Subcutaneous abdominal adipose tissue (tissue), 5 donors: ENCODE measurements at regions not wholly inside any gene's neighbourhood (a gene's known extent, or its start where the extent isn't known, plus 50 kb on each side); places are given as distances from the start of the nearest gene placed in this dataset.

Source experiments
- H3K27ac ChIP-seq: one replicate; pipeline ENCODE4 v1.7.0; 2013; ENCODE audit warnings: low read depth, mild to moderate bottlenecking, inconsistent platforms, low read length, moderate library complexity
- H3K27me3 ChIP-seq, 5 donors: one replicate each; pipeline ENCODE4 v1.7.0; 2013; ENCODE audit warnings: low read length in 5 of 5, inconsistent platforms in 1 of 5; ENCODE audit not compliant: control insufficient read depth in 5 of 5, insufficient read depth in 4 of 5
- H3K36me3 ChIP-seq, 5 donors: one replicate each; pipeline ENCODE4 v1.7.0; 2013; ENCODE audit warnings: low read length in 5 of 5; ENCODE audit not compliant: control insufficient read depth in 5 of 5, insufficient read depth in 5 of 5
- H3K4me1 ChIP-seq, 5 donors: one replicate each; pipeline ENCODE4 v1.7.0; 2013; ENCODE audit warnings: low read length in 5 of 5, mild to moderate bottlenecking in 3 of 5, moderate library complexity in 1 of 5; ENCODE audit not compliant: control insufficient read depth in 5 of 5, insufficient read depth in 5 of 5
- H3K4me3 ChIP-seq, 5 donors: one replicate each; pipeline ENCODE4 v1.7.0; 2013; ENCODE audit warnings: low read length in 5 of 5, low read depth in 1 of 5
- H3K9ac ChIP-seq, 5 donors: one replicate each; pipeline ENCODE4 v1.7.0; 2013; ENCODE audit warnings: low read length in 5 of 5, mild to moderate bottlenecking in 4 of 5, moderate library complexity in 3 of 5
- H3K9me3 ChIP-seq, 5 donors: one replicate each; pipeline ENCODE4 v1.7.0; 2013; ENCODE audit warnings: low read length in 5 of 5; ENCODE audit not compliant: control insufficient read depth in 5 of 5
- donor health status: healthy.
- donor health status: healthy.
- donor health status: healthy.
- donor health status: healthy.
- donor health status: healthy.

GRCh38 chr9:30196941-30197340, 2187.5 kb upstream of the ACO1 start:
- Histone ChIP-seq H3K36me3 (no peaks in the 10 kb centered on the region), H3K4me1 (peaks cover 0 to 6% (median 6%) of the 10 kb centered on the region in 5 donors), H3K4me3 (no peak overlapping the region), H3K27ac (no peak overlapping the region), H3K9ac (no peak overlapping the region), H3K27me3 (no peaks in the 10 kb centered on the region), H3K9me3 (peaks cover 0 to 11% (median 2%) of the 10 kb centered on the region in 5 donors)

GRCh38 chr9:30197453-30197852, 2187.0 kb upstream of the ACO1 start:
- no peak overlapping the region for H3K9ac ChIP-seq
- H3K9me3 ChIP-seq, result peaks cover 0 to 11% (median 2%) of the 10 kb centered on the region in 5 donors
- H3K27me3 ChIP-seq, result no peaks in the 10 kb centered on the region
- no peaks in the 10 kb centered on the region for H3K36me3 ChIP-seq
- H3K4me1 ChIP-seq, result peaks cover 0 to 6% (median 6%) of the 10 kb centered on the region in 5 donors
- no peak overlapping the region for H3K27ac ChIP-seq
- no peak overlapping the region for H3K4me3 ChIP-seq

GRCh38 chr9:30197954-30198353, 2186.5 kb upstream of the ACO1 start:
- Histone ChIP-seq H3K9me3 (peaks cover 0 to 11% (median 2%) of the 10 kb centered on the region in 5 donors), H3K9ac (no peak overlapping the region), H3K36me3 (no peaks in the 10 kb centered on the region), H3K27ac (no peak overlapping the region), H3K4me1 (peaks cover 0 to 6% (median 6%) of the 10 kb centered on the region in 5 donors), H3K4me3 (no peak overlapping the region), H3K27me3 (no peaks in the 10 kb centered on the region)

GRCh38 chr9:30198463-30199309, 2185.8 kb upstream of the ACO1 start:
- no peaks in the 10 kb centered on the region for H3K27me3 ChIP-seq
- peaks cover 0 to 11% (median 2%) of the 10 kb centered on the region in 5 donors for H3K9me3 ChIP-seq
- no peak overlapping the region for H3K9ac ChIP-seq
- no peak overlapping the region for H3K4me3 ChIP-seq
- H3K36me3 ChIP-seq, result no peaks in the 10 kb centered on the region
- H3K4me1 ChIP-seq, result peaks cover 0 to 6% (median 6%) of the 10 kb centered on the region in 5 donors
- no peak overlapping the region for H3K27ac ChIP-seq

- Histone ChIP-seq H3K9ac (no peak overlapping the region), H3K4me3 (no peak overlapping the region), H3K27ac (no peak overlapping the region), H3K27me3 (no peaks in the 10 kb centered on the region), H3K36me3 (no peaks in the 10 kb centered on the region), H3K4me1 (peaks cover 0 to 6% (median 6%) of the 10 kb centered on the region in 5 donors), H3K9me3 (peaks cover 0 to 11% (median 2%) of the 10 kb centered on the region in 5 donors)
Observed at GRCh38 chr9:30201024-30201423, 2183.4 kb upstream of the ACO1 start.

GRCh38 chr9:30235068-30235467, 2149.4 kb upstream of the ACO1 start:
- H3K9ac ChIP-seq, result no peak overlapping the region
- H3K4me3 ChIP-seq, result no peak overlapping the region
- no peaks in the 10 kb centered on the region for H3K9me3 ChIP-seq
- H3K27me3 ChIP-seq, result no peaks in the 10 kb centered on the region
- no peaks in the 10 kb centered on the region for H3K4me1 ChIP-seq
- H3K36me3 ChIP-seq, result no peaks in the 10 kb centered on the region
- H3K27ac ChIP-seq, result no peak overlapping the region

GRCh38 chr9:30235564-30235963, 2148.9 kb upstream of the ACO1 start:
- Histone ChIP-seq H3K27me3 (no peaks in the 10 kb centered on the region), H3K4me1 (no peaks in the 10 kb centered on the region), H3K9me3 (no peaks in the 10 kb centered on the region), H3K9ac (no peak overlapping the region), H3K27ac (no peak overlapping the region), H3K4me3 (no peak overlapping the region), H3K36me3 (no peaks in the 10 kb centered on the region)

- Histone ChIP-seq H3K27me3 (no peaks in the 10 kb centered on the region), H3K9ac (no peak overlapping the region), H3K4me3 (no peak overlapping the region), H3K4me1 (no peaks in the 10 kb centered on the region), H3K27ac (no peak overlapping the region), H3K9me3 (no peaks in the 10 kb centered on the region), H3K36me3 (no peaks in the 10 kb centered on the region)
Observed at GRCh38 chr9:30239878-30240277, 2144.6 kb upstream of the ACO1 start.

GRCh38 chr9:30243467-30243866, 2141.0 kb upstream of the ACO1 start:
- Histone ChIP-seq H3K27me3 (no peaks in the 10 kb centered on the region), H3K4me1 (no peaks in the 10 kb centered on the region), H3K9me3 (no peaks in the 10 kb centered on the region), H3K4me3 (no peak overlapping the region), H3K36me3 (no peaks in the 10 kb centered on the region), H3K27ac (no peak overlapping the region), H3K9ac (no peak overlapping the region)

GRCh38 chr9:30244877-30245276, 2139.6 kb upstream of the ACO1 start:
- Histone ChIP-seq H3K4me1 (no peaks in the 10 kb centered on the region), H3K9me3 (no peaks in the 10 kb centered on the region), H3K27me3 (no peaks in the 10 kb centered on the region), H3K36me3 (no peaks in the 10 kb centered on the region), H3K4me3 (no peak overlapping the region), H3K27ac (no peak overlapping the region), H3K9ac (no peak overlapping the region)
